ENCODE measurements at regions not wholly inside any gene's neighbourhood (a gene's known extent, or its start where the extent isn't known, plus 50 kb on each side); places are given as distances from the start of the nearest gene placed in this dataset.

DNA sequence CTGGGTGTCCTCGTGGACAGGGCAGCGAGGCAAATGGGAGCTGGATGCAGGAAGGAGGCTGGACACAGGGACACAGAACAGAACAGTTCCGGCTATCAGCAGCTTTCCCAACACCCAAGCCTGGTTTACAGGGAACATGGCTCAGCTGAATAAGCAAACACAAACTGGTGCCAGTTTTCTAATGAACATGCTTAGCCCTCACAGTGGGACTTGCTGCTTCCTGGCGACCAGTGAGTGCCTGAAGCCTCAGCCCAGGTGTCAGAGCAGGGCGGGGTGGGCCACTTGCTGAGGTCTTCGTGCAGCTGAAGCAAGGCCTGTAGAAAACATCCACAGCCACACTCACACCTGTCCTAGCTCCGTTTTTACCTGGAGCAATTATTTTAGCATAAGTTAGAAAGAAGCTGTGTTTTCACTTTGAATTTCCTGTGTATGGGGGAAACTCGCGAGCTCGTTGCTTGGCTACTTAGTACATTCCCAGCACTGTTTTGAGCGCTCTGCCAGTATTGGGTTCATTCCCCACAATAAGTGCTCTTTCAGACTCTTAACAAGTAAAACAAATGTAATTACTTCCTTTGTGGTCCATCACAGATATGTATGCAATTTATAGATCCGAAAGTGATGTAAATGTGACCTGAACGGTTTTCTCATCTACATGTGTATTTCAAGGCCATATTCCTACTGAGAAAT is 261.2 kb upstream of the SHH start:
- Mint-ChIP-seq H3K36me3 (ENCODE audit: low read depth) (no peaks in the 10 kb centered on the region), H3K4me1 (no peaks in the 10 kb centered on the region), H3K27me3 (ENCODE audit: low read depth) (no peaks in the 10 kb centered on the region), H3K27ac (ENCODE audit: unreplicated experiment) (no peak overlapping the region), H3K9me3 (no peaks in the 10 kb centered on the region), H3K4me3 (no peak overlapping the region)
- TF ChIP-seq, protein P1, sequence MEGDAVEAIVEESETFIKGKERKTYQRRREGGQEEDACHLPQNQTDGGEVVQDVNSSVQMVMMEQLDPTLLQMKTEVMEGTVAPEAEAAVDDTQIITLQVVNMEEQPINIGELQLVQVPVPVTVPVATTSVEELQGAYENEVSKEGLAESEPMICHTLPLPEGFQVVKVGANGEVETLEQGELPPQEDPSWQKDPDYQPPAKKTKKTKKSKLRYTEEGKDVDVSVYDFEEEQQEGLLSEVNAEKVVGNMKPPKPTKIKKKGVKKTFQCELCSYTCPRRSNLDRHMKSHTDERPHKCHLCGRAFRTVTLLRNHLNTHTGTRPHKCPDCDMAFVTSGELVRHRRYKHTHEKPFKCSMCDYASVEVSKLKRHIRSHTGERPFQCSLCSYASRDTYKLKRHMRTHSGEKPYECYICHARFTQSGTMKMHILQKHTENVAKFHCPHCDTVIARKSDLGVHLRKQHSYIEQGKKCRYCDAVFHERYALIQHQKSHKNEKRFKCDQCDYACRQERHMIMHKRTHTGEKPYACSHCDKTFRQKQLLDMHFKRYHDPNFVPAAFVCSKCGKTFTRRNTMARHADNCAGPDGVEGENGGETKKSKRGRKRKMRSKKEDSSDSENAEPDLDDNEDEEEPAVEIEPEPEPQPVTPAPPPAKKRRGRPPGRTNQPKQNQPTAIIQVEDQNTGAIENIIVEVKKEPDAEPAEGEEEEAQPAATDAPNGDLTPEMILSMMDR (conservative IDR thresholded peaks at IDR 0.05): no peak
- DNase-seq (ENCODE audit: low read depth, low spot score): no peak

DNA sequence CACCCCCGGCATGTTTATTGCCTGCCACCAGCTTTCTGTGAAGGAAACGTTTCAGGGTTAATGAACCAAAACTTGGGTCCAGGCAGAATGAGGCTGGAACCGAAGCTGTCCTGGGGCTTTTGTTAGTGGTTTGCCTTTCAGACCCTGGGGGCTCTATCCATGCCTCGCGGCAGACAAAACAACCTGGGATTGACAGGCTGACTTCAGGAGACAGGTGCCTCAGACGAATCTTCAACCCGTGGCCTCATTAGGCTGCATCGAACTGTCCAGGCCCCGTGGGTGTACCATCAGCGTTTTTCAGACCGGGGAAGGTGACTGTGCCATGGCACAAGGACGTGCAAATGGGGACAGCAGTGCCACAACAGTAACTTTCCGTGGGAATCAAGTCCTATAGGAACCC is 259.3 kb upstream of the SHH start:
- Mint-ChIP-seq H3K4me3 (no peak overlapping the region), H3K36me3 (ENCODE audit: low read depth) (no peaks in the 10 kb centered on the region), H3K27me3 (ENCODE audit: low read depth) (peaks cover 4% of the 10 kb centered on the region), H3K9me3 (no peaks in the 10 kb centered on the region), H3K27ac (ENCODE audit: unreplicated experiment) (no peak overlapping the region), H3K4me1 (no peaks in the 10 kb centered on the region)
- TF ChIP-seq, protein P1 (conservative IDR thresholded peaks at IDR 0.05): no peak
- DNase-seq (ENCODE audit: low read depth, low spot score): no peak

DNA sequence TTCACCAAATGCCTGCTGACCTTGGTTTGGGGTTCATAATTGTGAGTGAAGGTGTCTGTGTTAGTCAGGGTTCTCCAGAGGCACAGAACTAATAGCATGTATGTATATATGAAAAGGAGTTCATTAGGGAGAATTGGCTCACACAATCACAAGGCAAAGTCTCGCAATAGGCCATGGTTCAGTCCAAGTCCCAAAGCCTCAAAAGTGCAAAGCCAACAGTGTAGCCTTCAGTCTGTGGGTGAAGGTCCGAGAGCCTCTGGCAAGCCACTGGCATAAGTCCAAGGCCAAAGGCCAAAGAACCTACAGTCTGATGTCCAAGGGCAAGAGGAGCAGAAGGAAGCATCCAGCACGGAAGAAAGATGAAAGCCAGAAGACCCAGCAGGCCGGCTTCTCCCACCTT is 257.6 kb upstream of the SHH start:
- TF ChIP-seq, protein P1 (conservative IDR thresholded peaks at IDR 0.05): no peak
- Mint-ChIP-seq H3K4me3 (no peak overlapping the region), H3K36me3 (ENCODE audit: low read depth) (no peaks in the 10 kb centered on the region), H3K4me1 (peaks cover 1% of the 10 kb centered on the region), H3K27me3 (ENCODE audit: low read depth) (peaks cover 8% of the 10 kb centered on the region), H3K9me3 (no peaks in the 10 kb centered on the region), H3K27ac (ENCODE audit: unreplicated experiment) (no peak overlapping the region)
- no peak for DNase-seq (ENCODE audit: low read depth, low spot score)

DNA sequence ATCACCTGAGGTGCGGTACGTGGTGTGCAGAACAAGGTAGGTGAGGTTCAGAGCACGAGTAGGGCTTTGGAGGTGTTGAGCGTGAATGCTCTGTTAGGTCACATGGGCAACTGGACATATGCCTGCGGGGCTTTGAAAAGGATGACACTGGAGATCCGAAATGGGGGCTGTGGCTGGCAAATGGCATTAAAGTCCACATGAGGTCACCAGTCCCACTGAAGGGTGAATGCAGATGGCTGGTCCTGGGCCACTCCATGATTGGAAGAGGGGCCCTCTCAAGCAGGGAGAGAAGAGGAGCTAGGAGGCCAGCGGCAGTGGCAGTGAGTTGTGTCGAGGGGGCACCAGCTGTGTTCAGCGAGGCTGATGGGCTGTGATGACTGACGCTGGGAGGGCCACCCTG is 254.9 kb upstream of the SHH start:
- Mint-ChIP-seq H3K36me3 (ENCODE audit: low read depth) (no peaks in the 10 kb centered on the region), H3K4me1 (peaks cover 5% of the 10 kb centered on the region), H3K27me3 (ENCODE audit: low read depth) (peaks cover 11% of the 10 kb centered on the region), H3K9me3 (no peaks in the 10 kb centered on the region), H3K4me3 (no peak overlapping the region), H3K27ac (ENCODE audit: unreplicated experiment) (no peak overlapping the region)
- DNase-seq (ENCODE audit: low read depth, low spot score): no peak
- TF ChIP-seq, protein P1 (conservative IDR thresholded peaks at IDR 0.05): no peak

DNA sequence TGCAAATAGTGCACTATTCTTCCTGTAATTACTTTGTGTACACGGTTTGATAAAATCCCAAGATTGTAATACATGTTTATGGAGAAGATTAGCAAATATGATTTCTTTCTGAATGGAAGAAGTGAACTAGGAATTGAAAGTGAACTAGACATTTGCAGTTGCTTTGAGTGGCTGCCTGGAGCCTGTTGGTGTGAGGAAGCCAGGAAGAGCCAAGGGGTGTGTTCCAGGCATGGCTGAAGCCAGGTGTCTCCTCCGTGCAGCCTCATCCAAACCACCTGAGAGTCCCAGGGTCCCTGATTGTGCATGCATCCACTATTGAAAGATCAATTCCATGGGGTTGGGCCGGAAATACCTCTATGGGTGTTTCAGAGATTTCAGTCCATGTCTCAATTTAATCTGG is 253.1 kb upstream of the SHH start:
- Mint-ChIP-seq H3K4me1 (peaks cover 5% of the 10 kb centered on the region), H3K4me3 (no peak overlapping the region), H3K9me3 (peaks cover 2% of the 10 kb centered on the region), H3K27me3 (ENCODE audit: low read depth) (peaks cover 11% of the 10 kb centered on the region), H3K36me3 (ENCODE audit: low read depth) (no peaks in the 10 kb centered on the region), H3K27ac (ENCODE audit: unreplicated experiment) (no peak overlapping the region)
- DNase-seq (ENCODE audit: low read depth, low spot score): no peak
- TF ChIP-seq, protein P1 (conservative IDR thresholded peaks at IDR 0.05): no peak
